HuH-7 (cell line): ENCODE measurements at regions not wholly inside any gene's neighbourhood (a gene's known extent, or its start where the extent isn't known, plus 50 kb on each side); places are given as distances from the start of the nearest gene placed in this dataset.

Experiments used
- DNase-seq: peaks from one replicate; pipeline ENCODE4 v3.0.0; 2011; ENCODE audit warnings: low spot score

DNA sequence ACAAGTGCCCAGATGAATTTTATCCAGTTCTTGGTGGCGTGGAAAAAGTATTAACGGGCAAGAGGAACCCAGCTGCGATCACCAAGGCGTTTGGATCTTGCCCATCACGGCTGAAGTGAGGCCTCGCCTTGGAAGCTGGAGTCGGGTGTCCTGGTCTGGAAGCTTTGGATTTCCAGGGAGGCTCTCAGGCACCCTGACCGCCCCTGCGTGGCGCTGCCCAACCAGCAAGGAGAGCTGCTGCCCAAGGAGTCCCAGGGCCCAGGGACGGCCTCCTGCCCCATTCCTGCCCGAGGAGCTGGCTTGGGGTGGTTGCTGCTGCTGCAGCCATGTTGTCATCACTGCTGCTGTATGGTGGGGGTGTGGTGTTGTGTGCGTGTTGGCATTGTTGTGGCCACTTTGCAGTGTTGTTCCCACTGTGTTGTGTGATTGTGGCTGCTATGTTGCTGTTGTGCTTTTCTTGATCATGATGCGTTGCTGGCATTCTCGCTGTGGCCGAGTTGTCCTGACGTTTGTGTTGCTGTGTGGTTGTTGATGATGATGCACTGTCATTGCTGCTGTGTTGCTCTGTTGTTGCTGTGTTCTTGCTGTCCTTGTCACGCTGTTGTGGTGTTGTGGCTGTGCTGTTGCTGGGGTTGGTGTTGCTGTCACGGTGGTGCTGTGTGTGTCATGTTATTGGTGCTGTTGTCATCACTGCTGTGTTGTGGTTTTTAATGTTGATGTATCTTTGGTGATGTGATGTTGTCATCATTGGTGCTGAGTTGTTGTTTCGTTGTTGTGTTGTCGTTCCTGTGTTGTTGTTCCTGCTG lies 318.8 kb downstream of the C16orf95 start:
- no peak for DNase-seq

DNA sequence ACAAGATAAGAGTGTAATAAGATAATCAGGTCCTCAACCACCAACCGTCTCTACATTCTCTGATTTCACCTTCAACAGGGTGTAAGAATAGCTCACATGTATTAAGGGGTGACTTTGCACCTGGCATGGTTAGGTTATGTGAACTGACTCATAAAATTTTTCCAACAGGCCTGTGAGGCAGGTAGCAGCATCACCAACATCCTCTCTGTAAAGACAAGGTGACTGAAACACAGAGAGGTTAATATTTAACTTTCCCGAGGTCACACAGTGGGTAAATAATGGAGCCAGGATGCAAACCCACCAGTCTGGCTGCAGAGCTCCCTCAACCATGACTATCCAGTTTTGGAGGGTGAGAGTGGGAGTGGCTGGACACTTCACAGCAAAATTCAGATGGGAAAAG lies 317.2 kb downstream of the C16orf95 start:
- no peak for DNase-seq

DNA sequence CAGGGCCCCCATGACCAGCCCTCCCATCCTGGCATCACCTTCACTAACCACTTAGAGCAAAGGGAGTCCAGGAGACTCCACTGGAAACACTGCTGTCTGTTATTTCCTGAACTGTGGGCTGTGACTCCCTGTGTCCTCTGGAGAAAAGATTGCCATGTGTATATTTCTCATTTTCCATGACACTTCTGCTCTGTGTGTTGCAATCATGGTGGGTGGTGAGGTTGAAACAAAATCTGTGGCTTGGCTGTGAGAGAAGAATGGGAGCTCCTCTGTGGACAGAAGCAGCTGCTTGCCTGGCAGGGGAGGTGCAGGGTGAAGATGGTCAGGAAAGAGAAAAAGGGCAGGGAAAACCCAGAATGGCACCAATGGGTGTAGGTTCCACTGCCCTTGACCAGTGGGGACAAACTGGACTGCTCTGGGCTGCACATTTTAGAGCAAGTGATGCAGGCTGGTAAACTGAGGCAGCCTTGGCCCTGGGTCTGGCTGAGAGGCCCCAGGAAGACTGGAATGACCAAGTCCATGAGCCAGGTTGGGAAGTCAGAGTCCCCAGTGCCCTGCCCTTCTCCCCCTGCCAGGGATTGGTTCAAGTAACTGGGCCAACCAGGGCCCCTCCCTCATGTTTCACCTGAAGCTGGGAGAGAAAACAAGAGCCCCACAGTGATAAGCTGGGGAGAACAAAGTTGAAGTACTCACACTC lies 314.3 kb downstream of the C16orf95 start:
- DNase-seq = no peak

DNA sequence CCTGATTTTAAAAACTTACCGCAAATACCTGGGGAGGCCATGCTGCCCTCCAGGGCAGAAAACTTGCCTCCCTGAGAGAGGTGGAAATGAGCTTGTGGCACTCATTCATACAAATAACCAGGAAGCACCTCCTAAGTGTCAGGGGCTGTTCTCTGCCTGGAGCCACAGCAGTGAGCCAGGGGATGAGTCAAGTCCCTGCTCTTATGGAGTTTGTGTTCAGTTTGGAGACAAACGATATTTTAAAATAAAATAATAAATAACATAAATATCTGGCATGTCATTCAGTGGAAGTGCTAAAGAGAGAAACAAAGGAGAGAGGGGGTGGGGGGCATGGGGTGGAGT lies 313.8 kb downstream of the C16orf95 start:
- no peak for DNase-seq

DNA sequence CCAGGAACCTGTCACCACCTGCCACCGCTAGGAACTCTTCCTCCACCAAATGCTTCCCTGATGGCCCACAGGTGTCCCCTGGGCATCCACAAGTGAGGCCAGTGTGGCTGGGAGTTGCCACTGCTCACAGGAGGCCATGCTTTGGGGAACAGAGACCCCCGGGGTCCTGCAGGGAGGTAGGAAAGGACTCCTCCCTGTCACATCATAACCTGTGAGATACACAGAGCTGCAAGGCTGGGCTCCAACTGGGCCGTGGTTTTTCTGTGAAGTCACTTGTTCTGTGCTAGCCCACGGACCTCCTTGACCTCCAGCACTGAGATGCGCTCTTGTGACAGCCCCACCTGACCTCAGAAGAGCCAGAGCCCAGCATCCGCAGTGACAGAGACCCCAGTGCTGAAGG lies 311.2 kb downstream of the C16orf95 start:
- DNase-seq = no peak

DNA sequence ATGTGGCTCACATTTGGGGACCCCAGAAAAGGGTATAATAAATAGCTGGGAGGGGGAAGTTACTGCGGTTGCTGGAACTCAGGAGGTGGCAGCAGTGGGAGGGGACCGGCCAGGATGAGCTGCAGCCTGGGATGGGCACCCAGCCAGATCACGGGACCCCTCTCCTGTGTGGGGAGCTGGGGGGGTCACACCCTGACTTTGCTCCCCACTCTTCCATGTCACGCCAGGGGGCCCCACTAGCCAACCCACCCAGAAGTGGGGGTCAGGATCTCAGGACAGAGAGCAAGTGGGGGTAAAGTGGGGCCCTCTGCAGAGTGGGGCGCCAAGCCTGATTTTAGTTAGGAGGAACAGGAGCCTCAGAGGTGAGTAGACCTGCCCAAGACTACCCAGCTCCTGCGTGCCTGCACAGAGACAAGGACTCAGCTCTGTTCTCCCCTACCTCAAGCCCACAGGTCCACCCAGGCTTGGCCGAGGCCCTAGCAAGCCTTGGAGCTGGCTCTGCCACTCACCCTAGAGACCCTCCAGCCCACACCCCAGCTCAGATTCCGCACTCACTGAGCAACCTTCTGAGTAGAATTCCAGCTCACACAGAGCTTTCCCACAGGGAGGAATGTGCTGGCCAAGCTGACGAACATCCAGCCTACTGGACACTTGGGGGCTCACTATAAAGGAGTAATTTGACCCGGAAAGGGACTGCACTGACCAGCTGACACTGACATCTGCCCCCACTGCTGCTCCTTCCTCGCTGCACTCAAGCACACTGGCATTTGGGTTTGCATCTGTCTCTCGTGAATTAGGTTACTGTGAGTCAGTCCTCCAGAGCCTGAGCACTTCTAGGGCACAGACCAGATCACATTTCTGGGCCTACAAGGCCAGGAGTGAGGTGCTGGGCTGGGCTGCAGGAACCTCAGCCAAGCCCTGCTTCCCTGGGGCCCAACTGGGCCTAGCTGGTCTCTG lies 310.1 kb downstream of the C16orf95 start:
- DNase-seq = no peak

DNA sequence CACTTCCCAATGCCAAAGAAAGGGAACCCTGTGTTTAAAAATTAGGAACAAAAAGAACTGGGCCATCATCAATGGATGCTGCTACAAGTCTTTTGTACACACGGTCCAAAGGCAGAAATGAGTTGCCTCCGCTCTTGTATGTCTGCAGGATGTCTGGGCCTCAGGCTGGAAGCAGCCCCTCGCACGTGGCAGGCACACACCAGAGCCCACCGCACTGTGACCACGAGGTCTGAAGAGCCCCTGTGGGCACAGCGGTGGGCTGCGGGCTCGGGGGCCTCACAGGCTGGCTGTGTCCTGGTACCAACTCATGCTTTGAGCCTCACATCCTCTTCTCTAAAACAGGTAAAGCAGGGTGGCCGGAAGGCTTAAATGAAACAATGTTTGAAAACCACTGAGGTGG lies 309.3 kb downstream of the C16orf95 start:
- no peak for DNase-seq

DNA sequence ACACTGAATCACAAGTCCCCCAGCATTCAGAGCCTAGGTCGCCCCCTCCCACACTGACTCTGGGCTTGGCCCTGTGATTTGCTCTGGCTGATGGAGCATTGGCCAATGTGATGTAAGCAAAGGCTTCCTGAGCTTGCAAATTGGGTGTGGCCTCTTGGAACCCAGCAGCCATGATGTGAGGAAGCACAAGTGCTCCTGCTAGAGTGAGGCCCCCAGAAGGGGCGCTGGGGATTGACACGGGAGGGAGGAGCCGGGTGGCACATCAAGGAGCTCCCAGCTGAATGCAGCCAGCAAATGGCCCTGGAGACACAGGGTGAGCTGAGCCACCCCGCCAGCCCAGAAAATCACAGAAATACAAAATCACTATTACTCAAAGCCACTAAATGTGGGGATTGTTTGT lies 308.5 kb downstream of the C16orf95 start:
- DNase-seq = no peak

DNA sequence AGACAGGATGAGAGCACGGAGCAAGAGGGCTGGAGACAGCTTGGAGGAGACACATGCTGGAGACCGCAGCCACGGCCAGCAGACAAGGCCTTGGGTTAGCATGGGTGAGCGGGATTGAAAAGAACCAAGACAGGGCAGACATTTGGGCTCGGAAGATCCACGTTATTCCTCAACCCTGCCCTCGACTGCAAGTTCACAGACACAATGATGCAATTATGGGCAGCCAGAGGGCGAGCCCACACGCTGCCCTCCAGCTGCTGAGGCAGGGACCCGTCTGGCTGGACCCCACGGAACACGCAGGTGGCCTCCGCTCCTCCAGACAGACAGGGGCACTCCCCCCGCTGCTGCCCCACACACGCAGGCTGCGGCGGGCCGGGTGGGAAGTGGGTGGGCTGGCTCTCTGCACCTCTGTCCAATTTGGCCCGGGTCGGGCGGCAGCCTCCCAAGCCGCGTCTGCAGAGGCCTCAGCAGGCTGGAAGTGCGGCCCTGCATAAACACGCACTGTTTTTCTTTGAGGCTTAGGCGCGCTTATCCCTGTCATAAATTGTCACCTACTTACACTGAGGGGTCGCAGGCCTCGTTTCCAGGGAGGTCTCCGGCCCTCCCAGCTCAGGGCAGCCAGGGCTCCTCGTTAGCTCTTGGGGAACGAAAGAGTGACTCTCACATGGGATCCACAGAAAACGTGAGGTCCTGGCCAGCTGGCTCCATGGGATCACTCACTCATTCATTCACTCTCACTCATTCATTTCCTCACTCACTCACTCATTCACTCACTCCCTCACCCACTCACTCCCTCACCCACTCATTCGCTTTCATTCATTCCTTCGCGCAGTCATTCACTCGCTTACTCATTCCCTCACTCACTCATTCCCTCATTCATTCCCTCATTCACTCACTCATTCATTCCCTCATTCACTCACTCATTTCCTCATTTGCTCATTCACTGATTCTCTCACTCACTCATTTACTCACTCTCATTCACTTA lies 303.9 kb downstream of the C16orf95 start:
- peak; percentile 36 for DNase-seq

DNA sequence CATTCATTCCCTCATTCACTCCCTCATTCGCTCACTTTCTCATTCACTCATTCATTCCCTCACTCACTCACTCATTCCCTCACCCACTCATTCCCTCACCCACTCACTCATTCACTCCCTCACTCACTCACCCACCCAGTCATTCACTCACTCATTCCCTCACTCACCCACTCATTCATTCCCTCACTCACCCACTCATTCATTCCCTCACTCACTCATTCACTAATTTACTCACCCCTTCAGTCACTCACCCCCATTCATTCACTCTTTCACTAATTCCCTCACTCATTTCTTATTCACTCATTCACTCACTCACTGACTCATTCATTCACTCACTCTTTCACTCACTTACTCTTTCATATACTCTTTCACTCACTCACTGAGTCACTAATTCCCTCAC lies 303.1 kb downstream of the C16orf95 start:
- DNase-seq = no peak

DNA sequence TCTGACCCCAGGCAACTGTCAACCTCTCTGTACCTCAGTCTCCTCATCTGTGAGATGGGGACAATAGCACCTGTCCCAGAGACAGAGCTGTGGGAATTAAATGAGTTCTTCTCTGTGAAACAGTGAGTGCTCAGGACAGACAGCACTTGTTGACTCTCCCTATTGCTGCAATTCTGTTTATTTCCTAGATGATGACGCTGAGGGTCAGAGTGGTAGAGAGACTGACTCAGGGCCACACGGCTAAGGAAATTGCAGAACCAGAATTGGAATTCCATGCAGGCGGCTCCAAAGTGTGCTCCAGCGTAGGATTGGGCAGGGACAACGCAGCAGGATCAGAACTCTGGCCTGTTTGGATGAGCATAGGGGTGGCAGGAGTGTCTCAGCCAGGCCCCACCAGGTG lies 302.2 kb downstream of the C16orf95 start:
- no peak for DNase-seq

DNA sequence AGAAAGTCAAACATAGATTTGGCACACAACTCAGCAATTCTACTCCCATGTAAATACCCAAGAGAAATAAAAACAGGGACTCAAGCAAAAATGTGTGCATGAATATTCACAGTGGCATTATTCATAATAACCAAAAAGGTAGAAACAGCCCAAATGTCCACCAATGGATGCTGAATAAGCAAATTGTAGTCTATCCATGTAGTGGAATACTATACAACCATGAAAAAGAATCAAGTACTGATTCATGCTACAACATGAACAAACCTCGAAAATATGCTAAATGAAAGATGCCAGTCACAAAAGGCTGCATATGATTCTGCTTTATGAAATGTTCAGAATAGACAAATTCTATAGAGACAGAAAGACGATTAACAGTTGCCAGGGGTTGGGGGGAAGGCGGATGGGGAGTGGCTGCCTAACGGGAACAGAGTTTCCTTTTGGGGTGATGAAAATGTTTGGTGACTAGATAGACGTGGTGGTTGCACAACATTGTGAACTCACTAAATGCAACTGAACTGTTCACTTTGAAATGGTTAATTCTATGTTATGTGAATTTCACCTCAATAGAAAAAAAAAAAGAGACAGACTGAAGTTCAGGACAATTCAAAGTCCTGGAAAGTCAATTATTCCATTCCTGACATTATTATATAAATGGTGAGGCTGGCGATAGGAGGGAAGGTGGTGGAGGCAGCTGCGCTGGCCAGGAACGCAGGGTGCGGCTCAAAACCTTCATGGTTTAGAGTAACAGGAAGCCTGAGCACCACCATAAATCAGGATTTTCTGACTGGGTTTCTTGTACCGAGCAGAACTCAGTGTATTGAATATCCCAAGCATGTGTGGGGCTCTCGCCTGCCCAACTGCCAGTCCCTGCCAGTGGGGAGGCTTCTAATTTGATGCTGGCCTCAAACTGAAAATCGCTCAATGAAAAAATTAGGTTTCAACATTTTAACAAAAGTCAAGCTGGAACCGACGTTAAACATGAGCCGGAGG lies 300.9 kb downstream of the C16orf95 start:
- no peak for DNase-seq

DNA sequence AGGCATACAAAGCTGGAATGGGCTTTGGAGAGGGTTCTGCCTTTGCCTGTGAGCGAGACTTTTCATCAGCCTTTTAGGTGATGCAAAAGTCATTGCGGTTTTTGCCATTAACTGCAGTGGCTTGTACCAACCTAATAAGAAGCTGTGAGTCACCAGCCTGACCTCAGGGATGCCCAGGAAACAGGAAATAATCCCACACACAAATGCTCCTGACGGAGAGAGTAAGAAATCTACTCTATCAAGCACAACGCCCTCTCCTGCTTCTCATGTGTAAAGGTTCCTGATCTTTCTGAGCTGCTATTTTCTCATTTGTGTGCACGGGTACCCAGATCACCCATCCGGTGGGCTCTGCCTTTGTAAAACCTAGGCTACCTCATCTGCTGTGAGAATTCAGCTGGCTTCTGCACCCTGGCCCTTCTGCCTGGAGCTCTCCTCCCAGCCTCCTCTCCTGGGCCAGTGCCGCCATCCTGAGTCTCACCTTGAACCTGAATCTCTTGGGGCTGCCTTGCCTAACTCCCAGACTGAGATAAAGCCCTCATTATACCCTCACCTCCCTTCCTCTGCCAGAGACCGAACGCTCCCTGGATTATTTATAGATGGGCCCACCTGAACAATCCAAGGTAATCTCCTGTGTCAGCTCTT lies 299.7 kb downstream of the C16orf95 start:
- no peak for DNase-seq

DNA sequence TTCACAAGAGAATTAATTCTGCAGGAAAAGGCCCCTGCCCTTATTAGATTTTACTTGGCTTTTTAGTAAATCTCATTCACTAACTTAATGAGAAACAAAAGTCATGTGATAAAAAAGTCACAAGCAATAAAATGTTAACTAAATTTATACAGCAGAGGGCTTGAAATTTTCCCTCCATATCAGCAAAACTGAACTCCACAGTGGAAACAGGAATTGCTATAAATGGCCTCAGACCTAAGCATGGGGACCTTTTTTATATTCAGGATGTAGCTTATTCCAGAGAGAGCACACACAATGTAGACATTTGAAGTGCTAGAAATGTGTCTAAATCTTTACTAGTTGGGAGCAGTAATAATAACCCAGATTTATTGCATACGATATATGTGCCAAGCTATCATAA lies 291.5 kb downstream of the C16orf95 start:
- no peak for DNase-seq

DNA sequence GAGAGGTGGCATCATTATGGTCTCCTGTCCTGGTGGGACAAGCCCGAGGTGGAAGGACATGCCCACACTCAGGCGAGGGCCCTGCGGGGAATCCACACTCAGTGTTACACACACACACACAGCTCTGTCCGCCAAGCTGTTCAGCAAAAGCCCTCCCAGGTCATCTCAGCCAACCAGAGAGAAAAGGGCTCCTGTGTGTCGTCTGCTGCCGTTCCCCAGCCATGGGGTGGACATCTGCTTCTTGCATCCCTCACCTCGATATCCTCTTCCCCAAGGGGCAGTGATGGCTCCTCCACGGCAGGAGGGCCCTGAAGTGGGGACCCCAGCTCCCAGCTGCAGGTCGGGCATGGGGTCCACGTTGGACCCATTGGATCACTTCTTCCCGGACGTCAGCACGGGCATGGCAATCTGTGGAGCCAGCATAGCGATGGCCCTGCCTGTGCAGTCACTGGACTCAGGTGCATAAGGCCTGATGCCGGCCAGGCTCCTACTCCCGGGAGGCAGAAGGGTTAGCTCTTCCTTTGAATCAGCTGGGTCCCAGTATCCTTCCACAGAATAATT lies 290.1 kb downstream of the C16orf95 start:
- no peak for DNase-seq

DNA sequence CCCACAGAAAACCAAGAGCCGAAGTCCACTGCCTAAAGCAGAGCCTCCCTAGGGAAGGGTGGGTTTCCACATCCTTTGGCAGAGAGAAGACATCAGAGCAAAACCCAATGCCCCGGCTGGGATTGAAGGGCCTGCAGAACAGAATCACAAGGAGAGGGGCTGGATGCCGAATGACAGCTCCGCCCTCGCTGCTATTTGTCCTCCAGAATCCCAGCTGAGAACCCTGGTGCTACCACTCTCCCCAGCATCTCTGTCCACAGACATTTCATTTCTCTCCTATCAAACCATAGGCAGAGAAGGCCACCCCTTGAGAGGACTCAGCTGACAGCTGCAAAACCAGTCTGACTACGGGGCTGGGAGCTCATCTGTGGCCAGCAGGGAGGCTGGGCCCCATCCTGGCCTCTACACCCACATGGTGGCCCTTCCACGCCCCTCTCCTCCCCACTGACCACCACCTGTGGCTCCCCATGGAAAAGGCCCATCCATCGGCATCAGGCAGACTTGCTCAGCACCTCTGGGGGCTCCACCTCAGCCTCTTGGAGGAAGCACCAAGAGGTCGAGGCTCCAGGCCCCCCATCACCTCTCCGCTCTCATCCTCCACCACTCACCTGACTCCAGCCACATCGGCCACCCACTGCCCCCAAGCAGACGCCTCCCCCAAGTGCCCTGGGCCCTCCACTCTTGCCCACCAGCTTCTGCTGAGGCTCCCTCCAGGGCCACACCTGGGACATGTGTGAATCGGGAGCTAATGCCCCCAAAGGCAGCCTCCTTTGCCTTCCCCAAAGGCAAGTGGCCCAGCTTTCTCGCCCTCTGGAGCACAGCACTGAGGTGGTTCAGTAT lies 288.5 kb downstream of the C16orf95 start:
- no peak for DNase-seq

DNA sequence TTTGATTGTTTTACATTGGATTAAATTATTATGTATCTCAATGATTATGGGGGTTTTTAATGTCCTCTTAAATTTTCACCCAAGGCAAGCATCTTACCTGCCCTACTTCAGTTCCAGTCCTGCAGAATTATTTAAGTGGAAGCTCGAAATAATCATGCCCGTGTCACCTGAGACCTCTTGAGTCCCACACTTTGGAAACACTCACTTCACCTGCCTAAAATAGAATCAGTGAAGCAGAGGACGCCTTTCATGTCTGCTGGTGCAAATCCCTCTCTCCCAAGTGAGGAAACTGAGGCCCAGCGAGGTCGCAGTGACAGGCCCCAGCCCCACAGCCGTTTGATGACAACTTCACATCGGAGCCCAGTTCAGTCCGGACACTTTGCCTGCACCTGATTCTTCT lies 284.6 kb downstream of the C16orf95 start:
- no peak for DNase-seq

DNA sequence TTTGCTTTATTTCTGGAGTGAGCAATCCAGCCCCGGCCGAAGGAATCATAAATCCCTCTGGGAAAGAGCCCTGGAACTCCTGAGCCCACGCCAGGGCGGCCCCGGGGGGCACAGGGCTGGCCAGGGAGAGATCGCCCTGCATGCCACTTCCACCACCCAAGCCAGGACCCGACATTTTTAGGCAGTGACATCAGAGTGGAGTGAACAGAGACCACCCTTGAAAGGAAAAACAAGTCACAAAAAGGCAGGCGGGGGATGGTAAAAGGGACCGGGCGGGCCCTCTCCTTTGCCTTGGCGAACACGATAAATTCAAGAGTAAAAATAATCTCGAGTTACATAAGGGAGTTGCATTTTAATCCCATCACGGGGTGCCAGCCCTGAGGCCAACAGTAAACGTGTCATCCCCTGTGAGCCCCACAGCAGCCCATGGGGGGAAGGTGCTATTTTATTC lies 284.1 kb downstream of the C16orf95 start:
- DNase-seq = no peak
